GM06990 (cell line): ENCODE measurements at regions not wholly inside any gene's neighbourhood (a gene's known extent, or its start where the extent isn't known, plus 50 kb on each side); places are given as distances from the start of the nearest gene placed in this dataset.

Source experiments
- DNase-seq: peaks from one replicate; pipeline ENCODE4 v3.0.0-alpha.2; 2011; ENCODE audit not compliant: insufficient read length; ENCODE audit errors: extremely low read depth
- H3K27me3 ChIP-seq: replicated peaks from 2 replicates; pipeline ENCODE4 v1.6.0; 2011; ENCODE audit warnings: low read length; ENCODE audit not compliant: control insufficient read depth, insufficient read depth
- H3K36me3 ChIP-seq: 2 replicates; pipeline ENCODE4 v1.5.1; 2011; ENCODE audit warnings: low read length; ENCODE audit not compliant: control insufficient read depth, insufficient read depth
- H3K4me3 ChIP-seq: replicated peaks from 2 replicates; pipeline ENCODE4 v1.5.1; 2011; ENCODE audit warnings: low read depth, mild to moderate bottlenecking, control low read depth, low read length
- CTCF ChIP-seq: IDR thresholded peaks from 2 replicates; pipeline ENCODE4 v1.5.1; 2011; ENCODE audit warnings: low read length, control low read depth, mild to moderate bottlenecking, inconsistent platforms; ENCODE audit not compliant: insufficient read depth, poor library complexity, severe bottlenecking

GRCh38 chr2:6444514-6444913 is 421.2 kb downstream of the CMPK2 start:
- no peak for DNase-seq
- H3K4me3 ChIP-seq = no peak overlapping the region
- H3K27me3 ChIP-seq = no peaks in the 10 kb centered on the region
- H3K36me3 ChIP-seq = no peaks in the 10 kb centered on the region
- TF ChIP-seq CTCF = no peak

- no peak for TF ChIP-seq CTCF
- no peaks in the 10 kb centered on the region for H3K27me3 ChIP-seq
- no peaks in the 10 kb centered on the region for H3K36me3 ChIP-seq
- no peak for DNase-seq
- no peak overlapping the region for H3K4me3 ChIP-seq
Measured at GRCh38 chr2:6445156-6445555, 420.6 kb downstream of the CMPK2 start.

GRCh38 chr2:6446938-6447608 is 418.6 kb downstream of the CMPK2 start:
- H3K36me3 ChIP-seq = no peaks in the 10 kb centered on the region
- no peaks in the 10 kb centered on the region for H3K27me3 ChIP-seq
- no peak overlapping the region for H3K4me3 ChIP-seq
- no peak for TF ChIP-seq CTCF
- no peak for DNase-seq

- no peak for DNase-seq
- H3K4me3 ChIP-seq = no peak overlapping the region
- no peak for TF ChIP-seq CTCF
- H3K36me3 ChIP-seq = no peaks in the 10 kb centered on the region
- no peaks in the 10 kb centered on the region for H3K27me3 ChIP-seq
Measured at GRCh38 chr2:6448893-6449292, 416.8 kb downstream of the CMPK2 start.

- TF ChIP-seq CTCF = no peak
- DNase-seq = no peak
- H3K27me3 ChIP-seq = no peaks in the 10 kb centered on the region
- H3K4me3 ChIP-seq = no peak overlapping the region
- no peaks in the 10 kb centered on the region for H3K36me3 ChIP-seq
Measured at GRCh38 chr2:6449343-6449742, 416.4 kb downstream of the CMPK2 start.
